Fibroblast of skin of left biceps (primary cell): ENCODE measurements at regions not wholly inside any gene's neighbourhood (a gene's known extent, or its start where the extent isn't known, plus 50 kb on each side); places are given as distances from the start of the nearest gene placed in this dataset.
"Not testable (repeated sequence)": the region's sequence is repeated elsewhere in the genome, so short reads cannot be mapped to it uniquely, and the experiment has no call there.

Experiments
- DNase-seq, 2 experiments: peaks; one replicate each; pipeline ENCODE4 v3.0.0-alpha.2; 2013; ENCODE audit warnings: low read depth in 2 of 2

DNA sequence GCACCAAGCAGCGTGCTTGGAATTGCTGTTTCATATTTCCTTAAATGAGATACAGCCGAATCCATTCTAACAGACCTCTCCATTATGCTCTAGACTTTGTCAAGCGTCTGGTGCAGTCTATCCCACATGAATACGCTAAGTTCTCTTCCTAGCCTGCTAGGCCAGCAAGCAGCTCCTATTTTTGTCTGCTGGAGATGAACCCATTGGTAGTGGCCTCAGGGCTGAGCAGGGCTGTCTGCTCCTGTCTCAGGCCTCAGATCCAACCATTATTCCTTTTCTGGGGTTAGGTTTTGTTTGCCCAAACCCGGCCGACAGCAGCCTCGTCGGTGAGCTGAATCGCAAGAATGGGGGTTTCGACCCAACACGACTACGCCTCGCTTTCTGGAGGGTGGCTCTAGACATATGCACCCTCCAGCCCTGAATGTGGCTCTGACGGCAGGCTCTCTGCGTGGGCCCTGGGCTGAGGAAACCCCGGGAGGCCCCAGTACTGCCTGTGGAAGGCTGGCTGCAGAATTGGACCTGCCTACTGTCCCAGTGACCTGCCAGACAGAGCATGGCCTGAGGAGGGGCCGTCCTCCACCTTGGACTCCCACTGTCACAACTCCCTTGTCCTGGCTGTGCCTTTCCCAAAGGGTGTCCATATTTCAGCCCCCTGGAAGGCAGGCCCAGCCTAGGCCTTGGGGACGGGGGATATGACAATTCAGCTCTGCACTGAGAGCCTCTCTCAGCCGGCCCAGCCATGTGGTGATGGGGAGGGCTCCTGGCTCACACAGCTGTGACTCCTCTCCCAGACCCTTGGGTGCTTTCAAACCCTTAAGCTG is 267.9 kb upstream of the TCERG1L start:
- no peak for DNase-seq

DNA sequence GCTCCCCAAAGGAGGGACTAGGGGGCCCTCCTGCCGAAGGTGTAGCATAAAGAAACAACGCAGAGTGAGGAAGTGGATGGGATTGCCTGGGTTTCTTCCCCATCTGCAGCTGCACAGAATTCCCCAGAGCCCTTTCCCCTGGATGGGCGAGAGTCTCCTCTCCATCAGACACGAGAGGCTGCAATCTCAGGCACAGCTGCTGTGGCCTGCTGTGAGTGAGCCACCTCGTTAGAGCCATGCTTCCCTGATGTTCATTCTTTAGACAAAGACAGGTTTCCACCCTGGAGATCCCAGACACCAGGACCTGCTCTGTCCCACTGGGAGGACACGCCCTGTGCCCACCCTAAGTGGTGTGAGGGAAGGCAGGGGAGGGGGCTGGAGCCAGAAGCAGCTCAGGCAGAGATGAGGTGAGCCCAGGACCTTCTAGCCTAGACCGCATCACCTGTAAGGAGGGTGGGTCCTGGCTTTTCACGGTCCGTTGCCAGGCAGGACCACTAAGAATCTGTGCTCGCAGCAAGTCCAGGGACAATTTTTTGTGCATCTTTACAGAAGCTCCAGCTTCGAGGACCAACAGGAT is 268.6 kb upstream of the TCERG1L start:
- no peak for DNase-seq

DNA sequence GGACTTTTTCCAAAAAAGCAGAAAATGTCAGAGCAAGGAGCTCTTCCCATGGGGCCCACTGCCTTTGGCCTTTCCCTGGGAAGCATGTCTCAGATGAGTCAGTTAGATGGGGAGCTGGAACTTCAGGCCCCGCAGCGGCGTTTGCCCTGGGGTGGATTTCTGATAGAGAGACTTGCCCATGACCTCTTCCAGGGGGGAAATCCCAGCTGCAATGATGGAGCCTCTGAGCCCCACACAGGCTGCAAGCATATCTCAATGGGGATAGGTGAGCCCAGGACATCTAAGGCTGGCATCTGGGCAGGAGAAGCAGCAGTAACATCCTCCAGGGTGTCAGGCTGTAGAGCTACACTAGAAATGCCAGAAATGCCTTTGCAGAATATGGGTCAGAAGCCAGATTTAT is 269.2 kb upstream of the TCERG1L start:
- no peak for DNase-seq

DNA sequence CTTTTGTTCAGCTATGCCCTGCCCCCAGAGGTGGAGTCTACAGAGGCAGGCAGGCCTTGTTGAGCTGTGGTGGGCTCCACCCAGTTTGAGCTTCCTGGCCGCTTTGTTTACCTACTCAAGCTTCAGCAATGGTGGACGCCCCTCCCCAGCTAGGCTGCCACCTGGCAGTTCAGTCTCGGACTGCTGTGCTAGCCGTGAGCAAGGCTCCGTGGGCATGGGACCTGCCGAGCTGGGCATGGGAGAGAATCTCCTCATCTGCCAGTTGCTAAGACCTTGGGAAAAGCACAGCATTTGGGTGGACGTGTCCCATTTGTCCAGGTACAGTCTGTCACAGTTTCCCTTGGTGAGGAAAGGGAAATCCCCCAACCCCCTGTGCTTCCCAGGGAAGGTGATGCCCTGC is 270.0 kb upstream of the TCERG1L start:
- DNase-seq = not testable (repeated sequence)

DNA sequence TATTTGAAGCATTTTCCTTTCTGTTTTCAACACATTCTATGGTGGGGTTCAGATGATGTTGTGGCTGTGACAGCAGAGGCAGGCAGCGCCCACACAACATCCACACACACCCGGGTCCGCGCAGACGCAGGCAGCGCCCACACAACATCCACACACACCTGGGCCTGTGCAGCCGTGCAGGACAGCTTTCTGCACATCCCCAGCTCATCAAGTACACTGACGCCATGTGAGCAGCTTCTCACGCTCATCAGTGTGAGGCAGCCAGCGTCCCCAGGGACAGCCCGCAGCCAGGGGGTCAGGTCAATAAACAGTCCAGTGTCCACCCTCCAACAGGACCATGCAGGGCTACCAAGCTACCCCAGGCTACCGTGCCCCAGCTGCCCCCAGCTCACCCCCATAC is 272.8 kb upstream of the TCERG1L start:
- no peak for DNase-seq

DNA sequence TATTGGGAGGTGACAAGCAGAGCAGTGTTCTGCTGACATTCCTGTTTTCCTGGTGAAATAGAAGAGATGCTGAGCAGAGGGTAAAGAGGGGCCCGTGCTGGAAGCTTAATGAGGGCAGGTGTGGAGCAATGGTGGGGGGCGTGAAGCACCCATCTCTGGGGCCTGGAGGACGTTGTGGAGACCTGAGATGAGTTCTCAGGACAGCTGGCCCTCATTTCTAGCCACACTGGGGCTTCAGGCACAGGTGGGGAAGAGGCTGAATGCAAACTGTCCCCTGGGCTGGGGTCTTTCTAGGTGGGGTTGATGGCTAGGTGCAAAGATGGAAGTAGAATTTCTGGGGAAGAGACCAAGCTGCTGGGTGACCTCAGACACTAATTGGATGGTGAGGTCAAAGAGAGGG is 274.2 kb upstream of the TCERG1L start:
- DNase-seq = no peak

GRCh38 chr10:131586958-131587357 is 275.4 kb upstream of the TCERG1L start:
- no peak for DNase-seq

GRCh38 chr10:131587976-131588680 is 276.6 kb upstream of the TCERG1L start:
- DNase-seq = no peak

DNA sequence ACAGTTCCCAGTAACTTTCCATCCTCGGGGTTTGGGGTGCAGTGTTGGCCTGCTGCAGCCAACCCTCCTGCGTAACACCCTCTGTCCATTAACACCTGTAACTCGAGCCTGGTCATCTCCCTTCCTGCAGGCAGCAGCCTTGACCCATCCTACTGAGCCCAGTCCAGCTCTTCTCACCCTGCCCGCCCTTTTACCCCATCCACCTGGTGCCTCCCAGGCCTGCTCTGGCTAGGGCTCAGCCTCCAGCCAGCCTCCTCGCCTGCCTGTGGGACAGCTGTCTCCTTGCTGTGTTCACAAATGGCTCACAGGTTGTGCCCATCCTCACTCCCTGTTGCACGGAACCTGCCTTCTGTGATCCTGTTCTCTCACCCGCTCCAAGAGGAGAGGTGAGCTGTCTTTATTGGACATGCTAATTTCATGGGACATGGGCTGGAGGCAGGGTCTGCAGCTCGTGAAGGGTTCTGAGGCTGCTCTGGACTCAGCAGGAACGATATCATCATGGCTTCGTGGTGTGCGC is 277.2 kb upstream of the TCERG1L start:
- no peak for DNase-seq

DNA sequence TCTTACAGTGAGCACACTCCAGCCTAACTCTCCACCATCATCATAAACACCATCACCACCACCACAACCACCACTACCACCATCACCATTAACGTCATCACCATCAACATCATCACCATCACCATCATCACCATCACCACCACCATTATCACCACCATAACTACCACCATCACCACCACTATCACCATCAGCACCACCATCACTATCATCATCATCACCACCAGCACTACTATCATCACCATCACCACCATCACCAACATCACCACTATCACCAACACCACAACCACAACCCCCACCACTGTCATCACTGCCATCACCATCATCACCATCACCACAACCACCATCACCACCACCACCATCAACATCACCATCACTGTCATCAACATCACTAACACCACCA is 279.0 kb upstream of the TCERG1L start:
- DNase-seq = no peak

GRCh38 chr10:131591936-131592335 is 280.4 kb upstream of the TCERG1L start:
- DNase-seq = no peak

- no peak for DNase-seq
Observed at GRCh38 chr10:131609176-131609575, 291.6 kb upstream of the PPP2R2D start.

GRCh38 chr10:131615150-131615549 is 285.7 kb upstream of the PPP2R2D start:
- DNase-seq = no peak

DNA sequence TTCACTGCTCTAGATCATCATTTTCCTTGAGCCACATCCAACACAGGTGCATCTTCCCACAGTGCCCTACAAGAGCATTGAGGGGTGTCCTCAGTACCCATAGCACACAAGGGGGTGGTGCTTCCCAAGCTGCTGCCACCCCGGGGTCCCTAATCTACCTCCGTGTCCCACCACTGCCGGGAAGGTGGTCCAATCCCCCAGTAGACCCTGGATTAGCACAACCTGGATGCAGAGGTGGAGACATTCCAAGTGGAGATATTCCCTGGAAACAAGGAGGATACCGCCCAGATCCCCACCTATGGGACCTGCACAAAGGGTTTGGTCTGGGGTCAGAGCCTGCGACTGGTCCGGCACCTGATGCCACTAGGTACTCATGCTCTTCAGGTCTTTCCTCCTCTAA is 284.8 kb upstream of the PPP2R2D start:
- DNase-seq = no peak

DNA sequence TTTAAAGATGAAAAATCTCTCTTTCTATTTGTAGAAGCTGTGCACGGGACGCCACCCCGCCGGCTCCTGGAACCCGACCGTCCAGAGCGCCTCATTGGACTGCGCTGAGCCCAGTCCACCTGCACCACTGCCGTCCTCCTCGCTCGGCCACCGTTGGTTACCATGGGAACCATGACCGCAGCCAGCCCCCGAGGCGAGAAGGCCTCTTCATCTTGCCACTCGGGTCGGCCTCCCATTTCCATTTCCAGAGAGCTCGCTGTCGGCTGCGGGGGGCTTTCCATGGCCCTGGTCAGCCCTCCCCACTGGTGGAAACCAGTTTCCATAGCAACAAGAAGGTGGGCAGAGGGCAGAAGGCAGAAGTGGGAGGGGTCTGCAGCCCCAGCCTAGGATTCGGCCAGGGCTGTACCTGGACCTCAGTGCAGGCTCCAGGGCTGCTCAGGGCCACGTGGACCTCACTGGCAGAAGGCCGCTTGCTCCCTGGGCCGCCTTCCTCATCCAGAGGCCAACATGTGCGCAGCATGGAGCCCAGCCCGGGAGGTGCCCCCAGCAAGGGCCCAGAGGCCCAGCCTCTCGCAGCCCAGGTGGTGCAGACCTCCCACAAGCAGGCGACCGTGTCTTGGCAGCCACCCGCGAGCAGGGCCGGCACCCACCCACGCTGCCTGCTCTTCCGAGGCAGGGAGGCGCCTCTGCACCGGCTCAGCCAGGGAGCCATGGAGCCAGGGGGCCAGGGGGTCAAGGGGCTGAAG is 283.5 kb upstream of the PPP2R2D start:
- DNase-seq = no peak

GRCh38 chr10:131618587-131619267 is 282.1 kb upstream of the PPP2R2D start:
- no peak for DNase-seq

DNA sequence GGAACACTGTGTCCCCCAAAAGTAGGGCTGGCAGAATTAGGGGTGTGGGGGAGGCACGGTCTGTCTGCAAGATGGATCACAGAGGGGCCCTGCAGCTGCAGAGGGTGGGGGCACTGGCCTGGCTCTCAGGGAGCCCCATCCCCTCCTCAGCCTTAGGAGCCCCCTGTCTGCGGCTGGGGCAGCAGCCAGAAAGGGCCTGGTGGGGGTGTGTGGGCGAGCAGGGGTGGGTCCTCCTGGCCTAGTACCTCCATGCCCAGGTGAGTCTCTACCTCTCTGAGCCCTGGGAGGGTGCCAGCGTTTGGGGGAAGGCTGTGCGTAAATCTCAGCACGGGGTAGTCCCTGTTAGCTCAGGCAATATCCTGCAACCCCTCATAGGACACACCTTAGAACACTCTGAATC is 280.5 kb upstream of the PPP2R2D start:
- DNase-seq = no peak

- DNase-seq = no peak
Observed at GRCh38 chr10:131620904-131621303, 279.9 kb upstream of the PPP2R2D start.

DNA sequence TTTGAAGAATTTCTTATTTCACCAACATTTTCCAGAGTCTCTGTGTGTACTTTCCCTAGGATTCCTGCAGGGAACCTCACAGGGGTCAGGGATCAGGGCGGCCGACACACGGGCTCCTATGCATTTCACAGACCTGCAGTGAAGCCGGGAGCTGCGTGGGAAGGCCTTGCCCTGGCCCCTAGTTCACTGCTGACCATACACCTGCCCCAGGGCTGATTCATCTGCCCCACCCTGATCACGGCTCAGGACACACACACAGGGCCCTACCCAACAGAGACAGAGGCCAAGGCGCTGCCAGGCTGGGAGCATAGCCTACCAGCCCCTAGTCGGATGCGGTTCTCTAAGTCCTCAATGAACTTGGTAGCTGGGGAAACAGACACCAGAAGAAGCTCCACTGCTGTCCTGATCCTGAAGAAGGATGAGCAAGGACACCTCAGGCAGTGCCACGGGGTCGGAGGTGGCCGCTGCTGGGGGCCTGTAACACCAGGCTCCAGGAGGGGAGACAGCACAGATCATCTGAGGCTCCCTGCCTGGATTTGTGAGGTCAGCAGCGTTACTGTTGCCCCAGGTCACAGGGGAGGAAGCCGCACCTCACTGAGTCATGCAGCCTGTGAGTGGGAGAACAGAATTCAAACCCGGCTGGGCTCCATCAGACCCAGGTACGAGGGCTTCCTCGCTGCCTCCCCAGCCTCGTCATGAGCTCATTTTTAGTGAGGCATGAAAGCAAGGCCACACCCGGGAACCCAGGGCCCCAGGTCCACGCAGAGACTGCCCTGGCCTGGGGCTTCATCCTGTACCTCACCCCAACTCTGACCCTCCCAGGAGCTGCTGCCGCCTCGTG is 278.8 kb upstream of the PPP2R2D start:
- DNase-seq = no peak

GRCh38 chr10:131625041-131625440 is 275.8 kb upstream of the PPP2R2D start:
- DNase-seq = no peak

DNA sequence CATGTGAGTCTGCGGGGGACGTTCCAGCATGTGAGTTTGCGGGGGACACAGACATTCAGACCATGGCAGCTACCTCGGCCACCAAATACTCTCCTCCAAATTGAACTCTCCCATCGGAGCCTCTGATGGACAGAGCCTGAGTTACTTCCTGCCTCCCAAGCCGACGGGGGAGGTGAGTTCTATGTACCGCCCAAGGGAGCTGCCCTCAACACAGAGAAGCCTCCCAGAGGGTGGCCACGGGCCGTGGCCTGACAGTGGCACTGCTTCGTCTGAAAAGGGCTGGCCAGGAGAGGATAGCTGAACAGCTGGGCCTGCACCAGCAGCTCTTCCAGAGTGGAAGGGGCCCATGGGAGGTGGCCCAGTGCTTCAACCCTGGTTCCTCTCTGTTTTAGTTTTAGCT is 274.5 kb upstream of the PPP2R2D start:
- no peak for DNase-seq
